DND-41 (cell line): ENCODE measurements at regions not wholly inside any gene's neighbourhood (a gene's known extent, or its start where the extent isn't known, plus 50 kb on each side); places are given as distances from the start of the nearest gene placed in this dataset.

ENCODE experiments used
- CTCF ChIP-seq: IDR thresholded peaks from 2 replicates; pipeline ENCODE4 v1.5.1; 2012; ENCODE audit warnings: borderline replicate concordance, low read length, moderate library complexity, mild to moderate bottlenecking; ENCODE audit not compliant: poor library complexity, severe bottlenecking; ENCODE audit errors: extremely low read depth
- EZH2 ChIP-seq: IDR thresholded peaks from 3 replicates; pipeline ENCODE4 v1.6.1; 2012; ENCODE audit warnings: borderline replicate concordance, low read depth, mild to moderate bottlenecking, moderate library complexity, low read length, inconsistent platforms; ENCODE audit not compliant: severe bottlenecking

GRCh38 chr12:67747869-67748742 is 99.6 kb downstream of the DYRK2 start:
- TF ChIP-seq CTCF = no peak
- no peak for TF ChIP-seq EZH2
